Parathyroid adenoma (tissue), 2 donors: ENCODE measurements at regions not wholly inside any gene's neighbourhood (a gene's known extent, or its start where the extent isn't known, plus 50 kb on each side); places are given as distances from the start of the nearest gene placed in this dataset.

Experiments
- H2AFZ ChIP-seq: fragments of 300-600 bp; sonication (generic); one replicate; pipeline ENCODE4 v1.7.0; 2017; ENCODE audit warnings: antibody characterized with exemption, mild to moderate bottlenecking
- H3K27ac ChIP-seq: fragments of 300-600 bp; sonication (generic); one replicate; pipeline ENCODE4 v1.7.0; 2017
- H3K27me3 ChIP-seq: fragments of 300-600 bp; sonication (generic); one replicate; pipeline ENCODE4 v1.7.0; 2017; ENCODE audit warnings: low read length; ENCODE audit not compliant: control insufficient read depth, insufficient read depth
- H3K36me3 ChIP-seq: fragments of 300-600 bp; sonication (generic); one replicate; pipeline ENCODE4 v1.7.0; 2017; ENCODE audit warnings: low read length; ENCODE audit not compliant: control insufficient read depth, insufficient read depth
- H3K4me1 ChIP-seq: fragments of 300-600 bp; sonication (generic); one replicate; pipeline ENCODE4 v1.7.0; 2017; ENCODE audit warnings: control low read depth
- H3K4me2 ChIP-seq: fragments of 300-600 bp; sonication (generic); one replicate; pipeline ENCODE4 v1.7.0; 2017; ENCODE audit warnings: low read length
- H3K4me3 ChIP-seq: fragments of 300-600 bp; sonication (generic); one replicate; pipeline ENCODE4 v1.7.0; 2017; ENCODE audit warnings: low read depth, low read length
- H3K79me2 ChIP-seq: fragments of 300-600 bp; sonication (generic); one replicate; pipeline ENCODE4 v1.7.0; 2017; ENCODE audit warnings: control low read depth
- H3K9ac ChIP-seq: fragments of 300-600 bp; sonication (generic); one replicate; pipeline ENCODE4 v1.7.0; 2017; ENCODE audit warnings: mild to moderate bottlenecking
- H3K9me3 ChIP-seq: fragments of 300-600 bp; sonication (generic); one replicate; pipeline ENCODE4 v1.7.0; 2017; ENCODE audit warnings: low read length; ENCODE audit not compliant: control insufficient read depth
- TF ChIP-seq, protein P1 (sequence below): fragments of 300-600 bp; sonication (generic); IDR thresholded peaks from one replicate; pipeline ENCODE4 v1.7.0; 2017; ENCODE audit warnings: antibody characterized with exemption, mild to moderate bottlenecking
- donor health status: primary hyperparathyroidism.

DNA sequence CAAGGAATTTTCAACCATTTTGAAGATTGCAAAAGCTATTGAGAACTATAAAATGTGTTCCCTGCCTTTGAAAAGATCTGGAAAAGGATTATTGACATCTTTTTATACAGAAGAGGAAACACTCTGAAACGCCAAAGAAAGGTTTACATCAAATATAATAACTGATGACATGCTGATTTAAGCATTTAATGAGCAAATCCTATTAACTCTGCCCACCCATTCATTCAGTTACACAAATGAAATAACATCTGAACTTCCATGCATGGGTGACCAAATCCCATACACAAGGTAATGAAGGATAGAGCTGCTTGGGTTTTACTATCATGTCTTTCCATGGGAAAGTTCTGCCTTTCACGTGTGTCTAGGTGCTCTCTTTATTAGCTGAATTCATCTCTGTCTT is 589.4 kb upstream of the WWC1 start:
- Histone ChIP-seq H3K9me3 (no peaks in the 10 kb centered on the region), H3K79me2 (no peaks in the 10 kb centered on the region), H3K4me3 (no peak overlapping the region), H3K36me3 (no peaks in the 10 kb centered on the region), H2AFZ (no peak overlapping the region), H3K4me1 (no peaks in the 10 kb centered on the region), H3K27me3 (no peaks in the 10 kb centered on the region), H3K9ac (no peak overlapping the region), H3K27ac (no peak overlapping the region), H3K4me2 (no peak overlapping the region)
- TF ChIP-seq, protein P1, sequence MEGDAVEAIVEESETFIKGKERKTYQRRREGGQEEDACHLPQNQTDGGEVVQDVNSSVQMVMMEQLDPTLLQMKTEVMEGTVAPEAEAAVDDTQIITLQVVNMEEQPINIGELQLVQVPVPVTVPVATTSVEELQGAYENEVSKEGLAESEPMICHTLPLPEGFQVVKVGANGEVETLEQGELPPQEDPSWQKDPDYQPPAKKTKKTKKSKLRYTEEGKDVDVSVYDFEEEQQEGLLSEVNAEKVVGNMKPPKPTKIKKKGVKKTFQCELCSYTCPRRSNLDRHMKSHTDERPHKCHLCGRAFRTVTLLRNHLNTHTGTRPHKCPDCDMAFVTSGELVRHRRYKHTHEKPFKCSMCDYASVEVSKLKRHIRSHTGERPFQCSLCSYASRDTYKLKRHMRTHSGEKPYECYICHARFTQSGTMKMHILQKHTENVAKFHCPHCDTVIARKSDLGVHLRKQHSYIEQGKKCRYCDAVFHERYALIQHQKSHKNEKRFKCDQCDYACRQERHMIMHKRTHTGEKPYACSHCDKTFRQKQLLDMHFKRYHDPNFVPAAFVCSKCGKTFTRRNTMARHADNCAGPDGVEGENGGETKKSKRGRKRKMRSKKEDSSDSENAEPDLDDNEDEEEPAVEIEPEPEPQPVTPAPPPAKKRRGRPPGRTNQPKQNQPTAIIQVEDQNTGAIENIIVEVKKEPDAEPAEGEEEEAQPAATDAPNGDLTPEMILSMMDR = no peak

DNA sequence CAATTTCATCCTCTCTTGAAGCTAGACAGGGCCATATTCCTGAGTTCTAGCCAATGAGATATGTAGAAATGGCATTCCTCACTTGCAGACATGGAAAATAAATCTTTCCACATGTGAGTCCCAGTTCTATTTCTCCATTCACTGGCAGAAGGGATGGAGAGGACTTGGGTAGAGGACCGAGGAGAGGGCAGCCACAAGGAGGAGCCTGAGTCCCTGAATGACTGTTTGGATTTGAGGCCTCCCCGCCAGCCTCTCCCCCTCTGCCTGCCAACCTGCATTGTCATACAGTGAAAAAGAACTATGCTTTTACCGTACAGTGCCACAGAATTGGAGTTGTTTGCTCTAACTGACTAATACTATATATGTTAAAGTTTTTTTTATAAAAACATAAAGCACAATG is 583.0 kb upstream of the WWC1 start:
- TF ChIP-seq, protein P1 = no peak
- Histone ChIP-seq H3K4me3 (no peak overlapping the region), H3K36me3 (no peaks in the 10 kb centered on the region), H3K79me2 (no peaks in the 10 kb centered on the region), H3K27ac (no peak overlapping the region), H2AFZ (no peak overlapping the region), H3K9ac (no peak overlapping the region), H3K4me1 (no peaks in the 10 kb centered on the region), H3K27me3 (no peaks in the 10 kb centered on the region), H3K4me2 (no peak overlapping the region), H3K9me3 (no peaks in the 10 kb centered on the region)

DNA sequence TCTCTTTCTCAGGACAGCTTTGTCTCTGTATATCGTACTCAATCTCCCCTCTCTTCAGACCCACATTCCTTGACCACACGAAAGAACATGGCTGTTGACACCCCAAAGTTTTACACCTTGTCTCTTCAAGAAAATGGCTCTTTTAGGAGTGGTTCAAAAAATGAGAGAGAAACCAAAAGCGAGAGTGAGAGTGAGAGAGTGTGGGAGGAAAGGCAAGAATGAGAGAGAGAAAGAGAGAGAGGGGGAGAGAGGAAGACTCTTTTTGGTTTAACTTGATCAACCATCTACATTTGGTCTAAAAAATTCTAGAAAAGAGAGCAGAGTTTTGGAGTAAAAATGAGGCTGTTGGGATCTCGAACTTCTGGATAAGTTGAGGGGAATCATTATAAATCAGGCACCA is 581.8 kb upstream of the WWC1 start:
- no peaks in the 10 kb centered on the region for H3K79me2 ChIP-seq
- H3K4me3 ChIP-seq = no peak overlapping the region
- no peaks in the 10 kb centered on the region for H3K36me3 ChIP-seq
- no peak overlapping the region for H2AFZ ChIP-seq
- no peak overlapping the region for H3K9ac ChIP-seq
- no peaks in the 10 kb centered on the region for H3K27me3 ChIP-seq
- no peaks in the 10 kb centered on the region for H3K9me3 ChIP-seq
- no peak overlapping the region for H3K4me2 ChIP-seq
- TF ChIP-seq, protein P1 = no peak
- no peaks in the 10 kb centered on the region for H3K4me1 ChIP-seq
- H3K27ac ChIP-seq = no peak overlapping the region

DNA sequence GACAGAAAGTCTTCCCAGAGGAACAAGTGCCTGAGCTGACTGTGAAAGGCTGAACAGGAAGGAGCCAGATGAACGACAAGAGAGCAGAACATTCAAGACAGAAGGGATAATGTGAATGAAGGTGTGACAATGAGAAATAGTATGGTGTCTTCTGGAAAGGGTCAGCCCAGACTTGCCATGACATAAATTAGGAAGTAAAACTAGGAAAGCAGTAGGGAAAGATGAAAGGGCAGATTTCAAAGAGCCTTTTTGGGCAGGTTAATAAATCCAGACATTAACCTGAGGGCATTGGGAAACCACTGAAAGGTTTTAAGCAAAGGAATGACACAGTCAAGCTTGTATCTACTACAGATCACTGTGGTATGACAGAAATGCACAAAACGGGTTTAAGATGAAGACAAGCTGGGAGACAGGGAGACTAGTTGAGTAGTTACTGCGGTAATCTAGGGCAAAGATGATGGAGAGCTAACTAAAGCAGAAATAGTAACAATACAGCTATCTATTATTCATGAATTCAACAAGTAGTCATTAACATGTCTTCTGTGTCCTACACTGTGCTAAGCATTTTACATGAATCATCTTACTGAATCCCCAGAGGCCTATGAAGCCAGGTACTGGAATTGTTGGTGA is 580.9 kb upstream of the WWC1 start:
- Histone ChIP-seq H3K79me2 (no peaks in the 10 kb centered on the region), H3K4me2 (no peak overlapping the region), H3K9me3 (no peaks in the 10 kb centered on the region), H3K36me3 (no peaks in the 10 kb centered on the region), H3K27ac (no peak overlapping the region), H2AFZ (no peak overlapping the region), H3K27me3 (no peaks in the 10 kb centered on the region), H3K4me1 (no peaks in the 10 kb centered on the region), H3K9ac (no peak overlapping the region), H3K4me3 (no peak overlapping the region)
- TF ChIP-seq, protein P1 = no peak

DNA sequence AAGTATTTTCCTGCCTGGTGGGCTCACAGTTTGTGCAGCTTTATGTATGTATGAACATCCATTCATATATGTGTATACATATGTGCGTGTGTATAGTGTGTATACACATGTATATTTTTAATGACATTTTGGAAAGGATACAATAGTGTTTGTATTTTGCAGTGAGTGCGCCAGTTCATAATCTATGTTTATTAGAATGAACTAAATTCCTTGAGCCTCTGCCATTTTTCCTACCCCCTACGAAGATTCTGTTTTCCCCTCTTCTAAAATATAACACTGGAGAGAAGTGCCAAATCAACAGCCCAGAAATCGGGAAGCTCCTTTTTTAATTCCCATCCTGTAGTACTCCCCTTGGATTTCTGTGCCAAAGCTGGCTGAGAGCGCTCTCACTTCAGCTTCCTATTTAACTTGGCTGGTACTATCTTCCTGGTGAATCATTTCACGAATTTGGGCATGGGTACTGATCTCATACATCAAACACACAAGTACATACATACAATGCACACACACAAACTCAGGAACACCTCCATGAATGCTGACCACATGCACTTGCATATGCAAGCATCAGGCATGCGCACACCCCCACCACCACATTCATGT is 578.4 kb upstream of the WWC1 start:
- no peak overlapping the region for H3K27ac ChIP-seq
- TF ChIP-seq, protein P1 = no peak

More for the DNA sequence above, 578.4 kb upstream of the WWC1 start:
- H2AFZ ChIP-seq = no peak overlapping the region
- no peaks in the 10 kb centered on the region for H3K4me1 ChIP-seq
- H3K79me2 ChIP-seq = no peaks in the 10 kb centered on the region
- no peaks in the 10 kb centered on the region for H3K27me3 ChIP-seq
- H3K9ac ChIP-seq = no peak overlapping the region
- no peaks in the 10 kb centered on the region for H3K36me3 ChIP-seq
- no peak overlapping the region for H3K4me3 ChIP-seq
- no peak overlapping the region for H3K4me2 ChIP-seq
- H3K9me3 ChIP-seq = no peaks in the 10 kb centered on the region
